NCI-H82 treated with DMSO at 0.1 percent for 48 hours (cell line): ENCODE measurements at regions not wholly inside any gene's neighbourhood (a gene's known extent, or its start where the extent isn't known, plus 50 kb on each side); places are given as distances from the start of the nearest gene placed in this dataset.

Experiments used
- DNase-seq: peaks from one replicate; lab custom pipeline; 2025; ENCODE audit not compliant: unreplicated experiment; lab: John Stamatoyannopoulos, UW

DNA sequence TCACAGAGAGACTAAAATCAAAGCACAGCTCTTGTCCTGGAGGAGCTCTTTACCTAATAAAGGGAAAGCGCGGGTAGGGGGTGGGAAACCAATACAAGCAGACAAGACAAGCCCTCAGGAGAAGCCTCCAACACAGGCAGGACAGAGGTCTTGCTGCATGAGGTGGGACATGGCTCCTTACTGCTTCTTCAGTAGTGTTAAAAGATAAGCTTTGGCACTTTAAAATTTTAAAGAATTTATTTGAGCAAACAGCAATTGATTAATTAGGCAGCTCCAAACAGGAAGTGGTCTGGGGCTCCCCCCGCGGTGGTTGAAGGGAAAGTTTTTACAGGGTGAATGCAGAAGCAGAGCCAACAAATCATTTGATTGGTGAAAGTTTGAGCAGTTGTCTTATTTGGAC is 50.3 kb upstream of the MACC1 start:
- no peak for DNase-seq

GRCh38 chr7:20268824-20269223 is 51.6 kb upstream of the MACC1 start:
- no peak for DNase-seq

DNA sequence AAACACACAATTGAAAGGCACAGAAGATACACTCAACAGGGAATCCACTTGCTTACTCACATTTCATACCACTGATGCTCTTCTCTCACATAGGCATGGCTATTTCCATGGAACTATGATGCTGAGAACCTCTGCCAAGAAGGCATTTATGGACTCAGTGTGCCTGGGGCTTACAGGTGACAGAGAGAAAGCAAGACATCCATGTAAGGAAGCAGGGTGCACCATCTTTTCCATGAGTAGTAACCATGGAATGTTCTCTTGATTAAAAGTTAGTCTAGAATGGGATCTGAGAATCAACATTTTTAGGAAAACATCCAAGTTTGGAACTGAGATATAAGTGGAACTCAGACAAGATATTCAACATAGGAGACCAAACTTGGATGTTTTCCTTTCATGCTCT is 52.5 kb upstream of the MACC1 start:
- DNase-seq = no peak

GRCh38 chr7:20270371-20270770 is 53.2 kb upstream of the MACC1 start:
- DNase-seq = no peak

DNA sequence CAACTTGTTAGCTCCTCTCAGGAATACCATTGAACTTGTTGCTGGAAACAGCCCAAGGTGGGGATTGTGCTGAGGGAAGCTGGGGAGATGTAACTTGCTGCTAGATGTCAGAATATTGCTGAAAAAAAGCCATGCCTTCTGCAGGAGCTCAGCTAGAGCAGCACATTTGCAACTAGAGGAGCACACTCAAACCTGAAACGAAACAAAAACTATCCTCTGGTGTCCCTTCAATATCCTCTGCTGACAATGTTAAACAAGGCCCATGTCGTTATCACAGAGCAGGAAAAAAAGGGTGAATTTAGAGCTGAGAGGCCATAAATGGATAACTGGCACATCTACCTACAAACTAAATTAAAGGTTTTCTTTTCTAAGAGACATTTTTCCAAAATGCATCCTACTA is 53.7 kb upstream of the MACC1 start:
- no peak for DNase-seq

GRCh38 chr7:20275637-20276036 is 55.1 kb upstream of the ITGB8 start:
- DNase-seq = no peak

- DNase-seq = no peak
Measured at GRCh38 chr7:20276705-20277472, 53.8 kb upstream of the ITGB8 start.

- no peak for DNase-seq
Measured at GRCh38 chr7:20279979-20280378, 50.7 kb upstream of the ITGB8 start.

DNA sequence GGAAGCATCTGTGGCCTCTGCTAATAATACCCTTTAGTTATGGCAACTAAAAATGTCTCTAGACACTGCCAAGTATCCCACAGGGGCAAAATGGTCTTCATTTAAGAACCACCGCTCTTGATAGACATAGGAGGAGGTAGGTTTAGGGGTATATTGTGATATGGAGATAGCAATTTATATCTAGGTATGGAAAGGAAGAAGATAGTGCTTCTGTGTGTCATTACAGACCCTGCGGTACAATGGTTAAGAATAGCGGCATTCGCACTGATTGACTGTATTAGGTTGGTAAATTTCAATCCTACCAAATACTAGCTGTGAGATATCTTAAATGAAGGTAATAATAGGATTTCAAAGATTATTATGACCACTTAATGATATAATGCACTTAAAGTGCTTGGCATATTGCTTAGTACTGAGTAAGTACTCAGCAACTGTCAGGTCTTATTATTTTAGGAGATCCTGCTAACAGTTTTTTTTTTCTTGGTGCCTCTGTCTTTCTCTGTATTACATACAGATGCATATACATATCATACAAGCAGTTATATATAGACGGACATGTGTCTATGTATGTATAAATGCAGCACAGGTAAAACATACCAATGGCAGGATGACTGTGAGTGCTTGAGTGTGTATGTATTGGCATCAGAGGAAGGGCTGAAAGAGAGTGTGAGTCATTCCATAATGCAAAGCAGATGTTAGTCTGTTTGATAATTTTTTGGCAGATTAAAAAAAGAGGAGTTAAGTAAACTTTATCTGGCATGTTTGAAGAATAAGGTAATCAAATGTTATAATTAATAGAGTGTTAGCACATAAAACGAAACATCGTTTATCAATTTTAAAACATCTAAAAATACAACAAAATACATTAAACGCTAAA is 50.0 kb upstream of the ITGB8 start:
- DNase-seq = peak; percentile 11
